Gastrocnemius medialis (tissue), 4 donors: ENCODE measurements at regions not wholly inside any gene's neighbourhood (a gene's known extent, or its start where the extent isn't known, plus 50 kb on each side); places are given as distances from the start of the nearest gene placed in this dataset.

ENCODE experiments used
- ATAC-seq, 2 donors: fragments of 150-250 bp; one replicate each; pipeline ENCODE4 v1.9.1; 2016
- DNase-seq, 2 donors: peaks; one replicate each; pipeline ENCODE4 v3.0.0-alpha.2; 2019
- H3K27ac ChIP-seq, 4 donors: fragments of 200-600 bp; sonication (generic); 1 replicate in 1 of 4; 2 replicates in 3 of 4; pipeline ENCODE4 v1.5.1; 2016 to 2018; ENCODE audit warnings: mild to moderate bottlenecking in 2 of 4, moderate library complexity in 1 of 4
- H3K27me3 ChIP-seq, 3 donors: fragments of 200-600 bp; sonication (generic) in 2 of 3; 1 replicate in 1 of 3; 2 replicates in 2 of 3; pipeline versions ENCODE4 v1.5.1 to v1.6.0; 2016 to 2019; ENCODE audit warnings: mild to moderate bottlenecking in 1 of 3, moderate library complexity in 1 of 3
- H3K36me3 ChIP-seq, 2 donors: fragments of 200-600 bp; sonication (generic) in 1 of 2; one replicate each; pipeline ENCODE4 v1.5.1; 2017 to 2018
- H3K4me1 ChIP-seq, 2 donors: fragments of 200-600 bp; sonication (generic) in 1 of 2; one replicate each; pipeline ENCODE4 v1.5.1; 2016 to 2017; ENCODE audit warnings: mild to moderate bottlenecking in 2 of 2
- H3K4me3 ChIP-seq, 4 donors: fragments of 200-600 bp; sonication (generic) in 3 of 4; 1 replicate in 1 of 4; 2 replicates in 3 of 4; pipeline ENCODE4 v1.5.1; 2016 to 2019; ENCODE audit warnings: mild to moderate bottlenecking in 2 of 4
- H3K9me3 ChIP-seq, 3 donors: fragments of 200-600 bp; sonication (generic) in 2 of 3; 1 replicate in 1 of 3; 2 replicates in 2 of 3; pipeline ENCODE4 v1.5.1; 2016 to 2019
- CTCF ChIP-seq, 5 experiments: fragments of 450-650 bp in 3 of 5; fragments of 200-600 bp in 2 of 5; sonication (generic) in 2 of 5; IDR thresholded peaks in 4 of 5; conservative IDR thresholded peaks in 1 of 5; 1 replicate in 4 of 5; 2 replicates in 1 of 5; pipeline ENCODE4 v1.5.1; 2016 to 2019; ENCODE audit warnings: antibody characterized with exemption in 5 of 5, mild to moderate bottlenecking in 3 of 5, moderate library complexity in 3 of 5
- POLR2A ChIP-seq, 2 donors: fragments of 450-650 bp; IDR thresholded peaks; one replicate each; pipeline ENCODE4 v1.6.1; 2017; ENCODE audit warnings: antibody characterized with exemption in 2 of 2, mild to moderate bottlenecking in 2 of 2, moderate library complexity in 2 of 2
- in situ Hi-C, 4 donors: fragments of 200-750 bp; cut with MboI; loops; one replicate each; pipeline versions ENCODE4 v1.15.0 to v1.8.0; 2017; ENCODE audit warnings: low sequenced_read_pairs in 4 of 4
- intact Hi-C: fragments of 100-400 bp; cut with DNase I; formaldehyde crosslinking; loops from one replicate; pipeline ENCODE4 v1.15.1; 2023; ENCODE audit warnings: low total_unique reads

GRCh38 chr2:122182616-122183355 is 427.3 kb downstream of the TSN start:
- Histone ChIP-seq H3K27me3 (no peaks in the 10 kb centered on the region), H3K36me3 (no peaks in the 10 kb centered on the region), H3K4me3 (no peak overlapping the region), H3K27ac (no peak overlapping the region), H3K4me1 (no peaks in the 10 kb centered on the region), H3K9me3 (no peaks in the 10 kb centered on the region)
- no peak for ATAC-seq
- no peak for DNase-seq
- in situ Hi-C loops (no loop called here), intact Hi-C loops (no loop called here)
- no peak for TF ChIP-seq POLR2A (IDR thresholded peaks at IDR 0.05)
- no peak for TF ChIP-seq CTCF (IDR thresholded peaks at IDR 0.05 in 4 of 5, conservative IDR thresholded peaks at IDR 0.05 in 1 of 5)

DNA sequence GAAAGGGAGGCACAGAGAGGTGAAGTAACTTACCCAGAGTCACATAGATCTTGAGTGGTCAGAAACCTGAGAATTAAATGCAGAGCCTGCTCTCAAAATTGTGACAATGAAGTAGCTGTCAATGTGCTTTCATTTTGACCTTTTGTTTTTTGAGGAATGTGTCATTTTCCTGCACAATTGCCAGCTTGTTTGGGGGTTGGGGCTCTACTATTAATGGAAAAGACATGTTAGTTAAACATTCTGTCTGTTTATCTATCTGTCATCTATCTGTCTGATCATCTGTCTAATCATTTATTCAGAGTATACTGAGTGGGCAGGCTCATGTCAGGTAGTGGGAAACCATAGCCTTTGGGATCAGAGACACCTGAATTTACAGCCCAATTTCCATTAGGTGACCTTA is 428.4 kb downstream of the TSN start:
- no peaks in the 10 kb centered on the region for H3K27me3 ChIP-seq
- no peaks in the 10 kb centered on the region for H3K9me3 ChIP-seq
- H3K4me3 ChIP-seq: no peak overlapping the region
- no peak overlapping the region for H3K27ac ChIP-seq
- H3K36me3 ChIP-seq: no peaks in the 10 kb centered on the region
- DNase-seq (no peak), ATAC-seq (no peak)
- TF ChIP-seq CTCF (IDR thresholded peaks at IDR 0.05 in 4 of 5, conservative IDR thresholded peaks at IDR 0.05 in 1 of 5): no peak
- TF ChIP-seq POLR2A (IDR thresholded peaks at IDR 0.05): no peak
- no peaks in the 10 kb centered on the region for H3K4me1 ChIP-seq
- intact Hi-C loops: no loop called here
- in situ Hi-C loops: no loop called here

DNA sequence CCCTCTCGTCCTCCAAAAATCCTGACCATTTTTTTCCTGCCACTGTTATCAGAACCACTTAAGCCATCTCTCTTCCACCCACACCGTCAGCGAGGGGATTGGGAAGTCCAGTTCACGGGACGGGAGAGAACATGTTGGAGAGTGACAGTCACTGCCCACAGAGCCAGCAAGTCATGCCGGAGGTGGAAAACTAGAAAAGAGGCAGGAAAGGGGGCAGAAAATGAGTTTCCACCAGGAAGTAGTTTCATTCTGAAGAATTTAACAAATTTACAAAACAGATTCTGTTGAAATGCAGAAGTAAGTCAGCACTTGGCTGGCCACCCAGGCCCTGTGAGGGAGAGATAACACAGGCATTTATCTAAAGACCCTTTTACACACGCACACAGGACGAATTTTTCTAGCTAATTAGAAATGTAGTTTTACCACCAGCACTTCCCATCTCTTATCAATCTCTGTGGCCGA is 431.3 kb downstream of the TSN start:
- DNase-seq (no peak), ATAC-seq (no peak)
- no peaks in the 10 kb centered on the region for H3K36me3 ChIP-seq
- no peaks in the 10 kb centered on the region for H3K27me3 ChIP-seq
- TF ChIP-seq CTCF (IDR thresholded peaks at IDR 0.05 in 4 of 5, conservative IDR thresholded peaks at IDR 0.05 in 1 of 5) (no peak), POLR2A (IDR thresholded peaks at IDR 0.05) (no peak)
- no peak overlapping the region for H3K4me3 ChIP-seq
- no peaks in the 10 kb centered on the region for H3K4me1 ChIP-seq
- no peak overlapping the region for H3K27ac ChIP-seq
- in situ Hi-C loops: no loop called here
- no peaks in the 10 kb centered on the region for H3K9me3 ChIP-seq
- intact Hi-C loops: no loop called here

DNA sequence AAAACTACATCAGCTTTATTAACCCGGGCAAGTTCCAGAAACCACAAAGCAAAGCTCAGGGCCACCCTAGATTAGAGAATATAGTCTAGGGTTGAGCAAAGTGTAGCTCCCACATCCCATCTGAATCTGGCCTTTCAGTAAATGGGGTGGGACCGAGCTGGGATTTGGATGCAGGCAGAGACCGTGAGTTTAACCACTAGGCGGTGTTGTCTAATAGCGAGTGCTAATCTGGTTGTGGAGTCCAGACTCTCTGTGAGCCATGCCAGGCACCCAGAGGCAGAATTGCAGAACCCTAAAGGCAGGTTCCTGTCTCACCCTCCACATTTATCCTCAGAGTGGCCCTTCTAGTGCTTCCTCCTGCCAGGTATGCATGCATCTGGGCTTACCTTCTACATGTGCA is 435.9 kb downstream of the TSN start:
- Histone ChIP-seq H3K36me3 (no peaks in the 10 kb centered on the region), H3K4me3 (no peak overlapping the region), H3K27me3 (no peaks in the 10 kb centered on the region), H3K4me1 (no peaks in the 10 kb centered on the region), H3K9me3 (no peaks in the 10 kb centered on the region), H3K27ac (no peak overlapping the region)
- in situ Hi-C loops (no loop called here), intact Hi-C loops (no loop called here)
- no peak for ATAC-seq
- TF ChIP-seq POLR2A (IDR thresholded peaks at IDR 0.05) (no peak), CTCF (IDR thresholded peaks at IDR 0.05 in 4 of 5, conservative IDR thresholded peaks at IDR 0.05 in 1 of 5) (no peak)
- DNase-seq: no peak

DNA sequence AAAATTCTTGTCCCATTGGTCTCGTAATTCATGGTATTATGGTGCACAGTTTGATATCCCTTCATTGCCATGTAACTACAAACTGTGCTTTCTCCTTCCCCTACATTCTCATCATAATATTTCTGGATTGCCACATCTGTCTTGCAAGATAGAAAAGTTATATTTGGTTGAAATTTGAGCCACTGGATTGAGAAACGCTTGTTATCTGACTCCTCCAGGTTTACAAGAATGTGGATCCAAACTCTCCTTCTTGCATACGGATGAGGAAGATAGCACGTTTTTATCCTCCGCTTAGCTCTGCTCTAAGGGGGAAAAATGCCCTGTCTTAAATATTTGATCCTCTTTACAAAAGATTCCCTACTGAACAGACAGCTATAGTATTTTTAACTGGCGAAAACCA is 438.2 kb downstream of the TSN start:
- Histone ChIP-seq H3K9me3 (no peaks in the 10 kb centered on the region), H3K4me1 (no peaks in the 10 kb centered on the region), H3K27me3 (no peaks in the 10 kb centered on the region), H3K27ac (no peak overlapping the region), H3K4me3 (no peak overlapping the region), H3K36me3 (no peaks in the 10 kb centered on the region)
- ATAC-seq: no peak
- DNase-seq: no peak
- in situ Hi-C loops: no loop called here
- intact Hi-C loops: no loop called here
- TF ChIP-seq CTCF (IDR thresholded peaks at IDR 0.05 in 4 of 5, conservative IDR thresholded peaks at IDR 0.05 in 1 of 5) (no peak), POLR2A (IDR thresholded peaks at IDR 0.05) (no peak)
